HG03060 (cell line): ENCODE measurements at regions not wholly inside any gene's neighbourhood (a gene's known extent, or its start where the extent isn't known, plus 50 kb on each side); places are given as distances from the start of the nearest gene placed in this dataset.

ENCODE experiments used
- ATAC-seq: cut with Tn5 transposase; IDR thresholded peaks from one replicate; pipeline ENCODE4 v1.9.1; 2021; ENCODE audit warnings: low read depth, moderate number of reproducible peaks; ENCODE audit not compliant: unreplicated experiment

- no peak for ATAC-seq
Observed at GRCh38 chr6:44701038-44701636, 313.6 kb downstream of the CDC5L start.

- ATAC-seq: no peak
Observed at GRCh38 chr6:44701637-44702101, 314.2 kb downstream of the CDC5L start.

- ATAC-seq: no peak
Observed at GRCh38 chr6:44702292-44702691, 314.8 kb downstream of the CDC5L start.

- ATAC-seq: no peak
Observed at GRCh38 chr6:44704240-44705150, 317.0 kb downstream of the CDC5L start.

- ATAC-seq: no peak
Observed at GRCh38 chr6:44705596-44705995, 318.1 kb downstream of the CDC5L start.

GRCh38 chr6:44706011-44706410 is 318.5 kb downstream of the CDC5L start:
- no peak for ATAC-seq

- no peak for ATAC-seq
Observed at GRCh38 chr6:44708208-44708607, 320.7 kb downstream of the CDC5L start.

GRCh38 chr6:44712353-44713111 is 325.0 kb downstream of the CDC5L start:
- ATAC-seq: no peak

GRCh38 chr6:44715188-44715587 is 327.7 kb downstream of the CDC5L start:
- ATAC-seq: no peak

- ATAC-seq: no peak
Observed at GRCh38 chr6:44715925-44716324, 328.4 kb downstream of the CDC5L start.

GRCh38 chr6:44717431-44717830 is 329.9 kb downstream of the CDC5L start:
- no peak for ATAC-seq

GRCh38 chr6:44721954-44722578 is 334.6 kb downstream of the CDC5L start:
- ATAC-seq: no peak

GRCh38 chr6:44722736-44723135 is 335.2 kb downstream of the CDC5L start:
- ATAC-seq: no peak

GRCh38 chr6:44723439-44724197 is 336.1 kb downstream of the CDC5L start:
- ATAC-seq: no peak

- no peak for ATAC-seq
Observed at GRCh38 chr6:44725070-44725469, 337.6 kb downstream of the CDC5L start.

GRCh38 chr6:44727651-44728630 is 340.4 kb downstream of the CDC5L start:
- ATAC-seq: no peak

GRCh38 chr6:44730771-44731391 is 343.4 kb downstream of the CDC5L start:
- ATAC-seq: no peak

- ATAC-seq: no peak
Observed at GRCh38 chr6:44731485-44732095, 344.1 kb downstream of the CDC5L start.
